GM19395 (cell line): ENCODE measurements at regions not wholly inside any gene's neighbourhood (a gene's known extent, or its start where the extent isn't known, plus 50 kb on each side); places are given as distances from the start of the nearest gene placed in this dataset.

Experiments used
- ATAC-seq: cut with Tn5 transposase; IDR thresholded peaks from one replicate; pipeline ENCODE4 v1.9.1; 2021; ENCODE audit warnings: mild to moderate bottlenecking, moderate library complexity; ENCODE audit not compliant: unreplicated experiment

DNA sequence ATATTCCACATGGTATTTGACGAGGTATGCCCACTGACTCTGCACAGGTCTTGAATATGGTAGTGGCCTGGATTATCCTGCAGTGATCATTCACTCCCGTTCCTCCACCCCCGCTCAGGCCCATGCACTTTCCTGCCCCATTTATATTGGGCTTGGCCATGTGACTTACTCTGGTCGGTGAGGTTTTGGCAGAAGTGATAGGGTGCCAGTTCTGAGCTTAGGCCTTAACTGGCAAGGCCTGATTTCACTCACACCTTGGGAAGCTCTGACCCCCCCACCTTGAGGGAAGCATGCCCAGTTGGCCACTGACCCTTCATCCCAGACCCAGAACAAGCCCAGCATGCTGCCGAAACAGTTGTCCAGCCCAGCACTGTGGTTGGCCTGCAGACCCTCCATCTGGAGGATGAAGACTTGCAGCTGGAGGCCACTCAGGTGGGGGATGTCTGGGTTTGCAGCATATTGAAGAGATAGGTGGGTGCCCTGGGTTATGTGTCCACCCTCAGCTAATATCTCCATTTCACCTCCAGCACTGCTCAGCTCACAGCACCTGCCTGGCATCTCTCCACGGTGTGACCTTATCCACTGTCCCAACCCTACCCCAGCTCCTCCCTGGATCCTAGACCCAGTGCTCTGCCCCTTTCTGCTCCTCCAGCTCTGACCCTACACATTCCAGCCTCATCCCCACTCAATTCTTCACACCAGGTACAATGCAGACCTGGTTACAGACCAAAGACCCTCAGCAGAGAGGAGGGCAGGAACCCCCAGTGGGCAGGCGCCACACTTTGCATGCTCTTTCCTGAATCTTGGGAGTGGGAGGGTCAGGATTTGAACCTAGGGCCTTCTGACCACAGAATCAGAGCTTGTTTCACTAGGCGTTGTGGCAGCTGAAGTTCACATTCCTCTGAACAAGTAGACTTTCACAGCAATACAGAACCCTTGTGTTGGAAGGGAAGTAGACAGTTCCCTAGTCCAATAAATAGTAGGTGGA lies 138.1 kb upstream of the CHST15 start:
- ATAC-seq = peak; percentile 60

DNA sequence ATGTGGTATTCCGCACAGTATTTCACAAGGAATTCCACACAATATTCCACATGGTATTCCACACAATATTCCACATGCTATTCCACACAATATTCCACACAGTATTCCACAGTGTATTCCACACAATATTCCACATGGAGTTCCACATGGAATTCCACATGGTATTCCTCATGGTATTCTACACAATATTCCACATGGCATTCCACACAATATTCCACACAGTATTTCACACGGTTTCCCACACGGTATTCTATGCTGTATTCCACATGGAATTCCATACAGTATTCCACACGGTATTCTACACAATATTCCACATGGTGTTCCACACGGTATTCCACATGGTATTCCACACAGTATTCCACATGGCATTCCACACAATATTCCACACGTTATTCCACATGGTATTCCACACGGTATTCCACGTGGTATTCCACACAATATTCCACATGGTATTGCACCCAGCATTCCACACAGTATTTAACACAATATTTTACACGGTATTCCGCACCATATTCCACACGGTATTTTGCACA lies 137.3 kb upstream of the CHST15 start:
- no peak for ATAC-seq

DNA sequence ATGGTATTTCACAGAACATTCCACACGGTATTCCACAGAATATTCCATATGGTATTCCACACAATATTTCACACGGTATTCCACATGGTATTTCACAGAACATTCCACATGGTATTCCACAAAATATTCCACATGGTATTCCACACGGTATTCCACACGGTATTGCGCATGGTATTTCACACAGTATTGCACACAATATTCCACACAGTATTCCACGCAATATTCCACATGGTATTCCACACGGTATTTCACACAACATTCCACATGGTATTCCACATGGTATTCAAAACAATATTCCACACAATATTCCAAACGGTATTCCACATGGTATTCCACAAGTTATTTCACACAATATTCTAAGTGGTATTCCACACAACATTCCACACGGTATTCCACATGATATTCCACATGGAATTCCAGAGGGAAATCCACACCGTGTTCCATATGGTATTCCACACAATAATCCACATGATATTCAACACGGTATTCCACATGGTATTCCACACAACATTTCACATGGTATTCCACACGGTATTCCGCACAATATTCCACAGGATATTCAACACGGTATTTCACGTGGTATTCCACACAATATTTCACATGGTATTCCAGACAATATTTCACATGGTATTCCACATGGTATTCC lies 136.7 kb upstream of the CHST15 start:
- ATAC-seq = no peak

DNA sequence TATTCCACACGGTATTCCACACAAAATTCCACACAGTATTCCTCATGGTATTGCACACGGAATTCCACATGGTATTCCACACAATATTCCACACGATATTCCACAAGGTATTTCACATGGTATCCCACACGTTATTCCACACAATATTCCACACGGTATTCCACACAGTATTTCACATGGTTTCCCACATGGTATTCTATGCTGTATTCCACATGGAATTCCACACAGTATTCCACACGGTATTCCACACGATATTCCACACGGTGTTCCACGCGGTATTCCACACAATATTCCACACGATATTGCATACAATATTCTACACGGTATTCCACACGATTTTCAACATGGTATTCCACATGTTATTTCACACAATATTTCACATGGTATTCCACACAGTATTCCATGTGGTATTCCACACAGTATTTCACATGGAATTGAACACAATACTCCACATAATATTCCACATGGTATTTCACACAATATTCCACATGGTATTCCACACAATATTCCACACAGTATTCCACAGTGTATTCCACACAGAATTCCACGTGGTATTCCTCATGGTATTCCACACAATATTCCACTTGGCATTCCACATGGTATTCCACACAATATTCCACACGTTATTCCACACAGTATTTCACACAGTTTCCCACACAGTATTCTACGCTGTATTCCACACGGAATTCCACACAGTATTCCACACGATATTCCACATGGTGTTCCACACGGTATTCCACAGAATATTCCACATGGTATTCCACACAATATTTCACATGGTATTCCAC lies 136.0 kb upstream of the CHST15 start:
- ATAC-seq = no peak

DNA sequence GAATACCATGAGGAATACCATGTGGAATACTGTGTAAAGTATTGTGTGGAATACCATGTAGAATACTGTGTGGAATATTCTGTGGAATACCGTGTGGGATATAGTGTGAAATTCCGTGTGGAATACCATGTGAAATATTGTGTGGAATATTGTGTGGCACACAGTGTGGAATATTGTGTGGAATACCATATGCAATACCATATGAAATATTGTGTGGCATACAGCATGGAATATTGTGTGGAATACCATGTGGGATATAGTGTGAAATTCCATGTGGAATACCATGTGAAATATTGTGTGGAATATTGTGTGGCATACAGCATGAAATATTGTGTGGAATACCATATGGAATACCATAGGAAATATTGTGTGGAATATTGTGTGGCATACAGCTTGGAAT lies 135.1 kb upstream of the CHST15 start:
- ATAC-seq = no peak

DNA sequence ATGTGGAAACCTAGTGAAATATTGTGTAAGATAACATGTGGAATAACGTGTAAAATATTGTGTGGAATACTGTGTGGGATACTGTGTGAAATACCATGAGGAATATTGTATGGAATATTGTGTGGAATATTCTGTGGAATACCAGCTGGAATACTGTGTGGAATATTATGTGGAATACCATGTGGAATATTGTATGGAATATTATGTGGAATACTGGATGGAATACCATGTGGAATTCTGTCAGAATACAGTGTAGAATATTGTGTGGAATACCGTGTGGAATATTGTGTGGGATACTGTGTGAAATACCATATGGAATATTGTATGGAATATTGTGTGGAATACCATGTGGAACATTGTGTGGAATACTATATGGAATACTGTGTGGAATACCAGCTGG lies 134.6 kb upstream of the CHST15 start:
- ATAC-seq = no peak

DNA sequence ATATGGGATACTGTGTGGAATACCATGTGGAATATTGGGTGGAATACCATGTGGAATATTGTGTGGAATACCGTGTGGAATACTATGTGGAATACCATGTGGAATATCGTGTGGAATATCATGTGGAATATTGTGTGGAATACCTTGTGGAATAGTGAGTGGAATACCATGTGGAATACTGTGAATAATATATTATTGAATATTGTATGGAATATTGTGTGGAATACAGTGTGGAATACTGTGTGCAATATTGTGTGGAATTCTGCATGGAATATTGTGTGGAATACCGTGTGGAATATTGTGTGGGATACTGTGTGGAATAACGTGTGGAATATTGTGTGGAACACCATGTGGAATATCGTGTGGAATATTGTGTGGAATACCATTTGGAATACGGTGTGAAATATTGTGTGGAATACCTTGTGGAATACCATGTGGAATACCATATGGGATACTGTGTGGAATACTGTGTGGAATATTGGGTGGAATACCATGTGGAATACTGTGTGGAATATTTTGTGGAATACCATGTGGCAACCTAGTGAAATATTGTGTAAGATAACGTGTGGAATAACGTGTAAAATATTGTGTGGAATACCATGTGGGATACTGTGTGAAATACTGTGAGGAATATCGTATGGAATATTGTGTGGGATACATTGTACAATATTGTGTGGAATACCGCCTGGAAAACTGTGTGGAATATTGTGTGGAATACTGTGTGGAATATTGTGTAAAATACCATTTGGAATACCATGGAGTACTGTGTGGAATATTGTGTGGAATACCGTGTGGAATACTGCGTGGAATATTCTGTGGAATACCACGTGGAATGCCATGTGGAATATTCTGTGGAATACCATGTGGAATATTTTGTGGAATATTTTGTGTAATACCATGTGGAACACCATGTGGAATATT lies 133.9 kb upstream of the CHST15 start:
- no peak for ATAC-seq

DNA sequence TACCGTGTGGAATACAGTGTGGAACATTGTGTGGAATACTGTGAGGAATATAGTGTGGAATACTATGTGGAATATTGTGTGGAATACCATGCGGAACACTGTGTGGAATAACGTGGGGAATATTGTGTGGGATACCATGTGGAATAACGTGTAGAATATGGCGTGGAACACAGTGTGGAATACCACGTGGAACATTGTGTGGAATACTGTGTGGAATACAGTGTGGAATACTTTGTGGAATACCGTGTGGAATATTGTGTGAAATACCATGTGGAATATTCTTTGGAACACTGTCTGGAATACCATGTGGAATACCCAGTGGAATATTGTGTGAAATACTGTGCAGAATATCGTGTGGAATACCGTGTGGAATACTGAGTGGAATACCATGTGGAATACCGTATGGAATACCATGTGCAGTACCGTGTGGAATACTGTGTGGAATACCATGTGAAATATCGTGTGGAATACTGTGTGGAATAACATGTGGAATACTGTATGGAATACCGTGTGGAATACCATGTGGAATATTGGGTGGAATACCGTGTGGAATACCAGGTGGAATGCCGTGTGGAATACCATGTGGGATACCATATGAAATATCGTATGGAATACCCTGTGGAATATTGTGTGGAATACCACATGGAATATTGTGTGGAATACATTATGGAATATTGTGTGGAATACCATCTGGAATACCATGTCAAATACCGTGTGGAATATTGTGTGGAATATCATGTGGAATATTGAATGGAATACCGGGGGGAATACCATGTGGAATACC lies 133.1 kb upstream of the CHST15 start:
- no peak for ATAC-seq

DNA sequence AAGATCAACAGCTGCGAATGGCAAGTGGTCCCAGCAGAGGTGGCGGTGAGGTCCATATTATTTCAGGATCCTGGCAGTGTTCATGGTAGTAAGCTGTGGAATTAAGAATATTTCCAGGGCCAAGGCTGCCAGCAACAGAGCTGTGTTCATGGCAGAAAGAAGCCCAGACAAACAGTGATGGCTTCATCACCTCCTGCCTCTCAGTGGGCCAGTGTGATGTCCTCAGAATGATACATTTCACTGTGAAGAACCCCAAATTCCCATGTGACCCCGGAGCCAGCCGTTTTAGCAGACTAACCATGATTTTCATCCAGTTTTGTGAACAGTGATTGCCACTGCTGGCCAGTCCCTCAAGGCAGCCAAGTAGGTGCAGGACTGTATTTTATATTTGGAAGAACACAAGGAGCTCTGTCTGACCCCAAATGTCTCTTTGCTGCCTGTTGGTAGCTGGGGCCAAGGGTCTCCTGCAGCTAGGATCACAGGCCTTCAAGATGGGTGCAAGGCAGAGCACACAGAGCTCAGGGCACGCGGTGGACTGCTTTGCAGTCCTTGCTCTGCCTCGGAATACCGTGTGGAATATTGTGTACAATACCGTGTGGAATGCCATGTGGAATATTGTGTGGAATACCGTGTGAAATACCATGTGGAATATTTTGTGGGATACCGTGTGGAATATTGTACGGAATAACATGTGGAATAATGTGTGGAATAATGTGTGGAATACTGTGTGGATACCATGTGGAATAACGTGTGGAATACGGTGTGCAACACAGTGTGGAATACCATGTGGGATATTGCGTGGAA lies 132.3 kb upstream of the CHST15 start:
- no peak for ATAC-seq

DNA sequence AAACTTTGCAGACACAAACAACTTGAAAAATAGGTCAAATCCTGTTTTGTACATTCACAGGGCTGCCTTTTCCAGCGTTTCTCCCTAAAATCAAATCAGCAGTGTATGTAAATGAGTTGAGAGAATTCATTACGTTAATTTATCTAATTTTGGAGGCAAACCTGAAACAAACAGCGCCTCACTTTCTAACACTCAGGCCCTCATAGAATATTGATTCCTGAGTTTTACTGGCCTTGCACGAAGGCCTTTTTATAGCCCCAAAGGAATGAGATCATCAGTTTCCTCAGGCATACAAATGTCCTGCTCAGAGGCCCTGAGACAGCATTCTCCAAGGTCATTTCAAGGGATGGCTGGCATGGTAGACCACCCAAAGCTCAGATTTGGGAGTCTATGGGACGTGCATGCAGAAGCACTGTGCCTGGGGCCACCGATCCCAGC lies 131.7 kb upstream of the CHST15 start:
- ATAC-seq = no peak

DNA sequence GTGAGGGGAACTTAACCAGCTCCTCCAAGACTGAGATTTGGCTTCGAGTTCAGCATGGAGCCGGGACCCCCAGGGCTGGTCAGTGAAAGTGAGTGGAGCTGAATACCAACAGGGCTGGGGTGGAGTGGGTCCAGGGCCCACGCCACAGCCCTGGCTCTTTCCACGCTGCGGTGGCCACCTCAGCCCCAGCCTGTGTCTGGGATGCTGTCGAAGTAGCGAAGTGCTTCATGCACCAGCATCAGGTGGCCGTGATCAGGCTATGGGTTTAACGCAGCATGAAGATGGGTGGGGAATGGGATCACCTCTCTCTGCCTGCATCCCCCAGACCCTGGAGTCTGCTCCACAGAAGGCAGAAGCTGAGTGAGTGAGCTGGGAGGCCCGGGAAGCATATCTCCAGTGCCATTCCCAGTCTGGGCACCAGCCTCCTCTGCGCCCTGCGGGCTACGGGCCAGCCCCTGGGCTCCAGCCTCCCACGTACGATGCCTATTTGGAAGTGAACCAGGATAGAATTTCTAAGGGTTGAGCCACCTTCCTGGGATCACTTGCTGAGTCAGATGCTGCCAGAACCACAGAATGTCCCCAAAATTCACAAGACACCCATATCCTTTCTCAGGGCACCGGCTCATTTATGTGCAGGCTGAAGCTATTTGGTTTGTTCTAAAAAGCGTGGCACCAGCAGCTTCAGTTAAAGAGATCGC lies 131.1 kb upstream of the CHST15 start:
- no peak for ATAC-seq

DNA sequence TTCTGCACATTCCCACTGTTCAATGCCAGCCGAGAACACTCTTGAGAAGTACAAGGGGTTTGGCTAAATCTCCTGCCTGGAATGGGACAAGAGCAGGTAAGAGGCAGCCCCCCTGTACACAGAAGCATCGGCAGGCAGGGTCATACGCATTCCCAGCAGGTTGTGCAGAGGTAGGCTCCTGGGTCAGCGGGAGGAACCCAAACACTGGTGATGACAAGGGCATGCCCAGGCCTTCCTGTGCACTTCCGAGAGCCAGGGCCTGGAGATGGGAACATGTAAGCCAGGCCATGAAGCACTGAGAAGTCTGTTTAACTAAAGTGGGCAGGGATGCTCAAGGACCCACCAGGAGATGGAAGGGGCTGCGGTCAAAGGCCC lies 130.3 kb upstream of the CHST15 start:
- ATAC-seq = no peak

DNA sequence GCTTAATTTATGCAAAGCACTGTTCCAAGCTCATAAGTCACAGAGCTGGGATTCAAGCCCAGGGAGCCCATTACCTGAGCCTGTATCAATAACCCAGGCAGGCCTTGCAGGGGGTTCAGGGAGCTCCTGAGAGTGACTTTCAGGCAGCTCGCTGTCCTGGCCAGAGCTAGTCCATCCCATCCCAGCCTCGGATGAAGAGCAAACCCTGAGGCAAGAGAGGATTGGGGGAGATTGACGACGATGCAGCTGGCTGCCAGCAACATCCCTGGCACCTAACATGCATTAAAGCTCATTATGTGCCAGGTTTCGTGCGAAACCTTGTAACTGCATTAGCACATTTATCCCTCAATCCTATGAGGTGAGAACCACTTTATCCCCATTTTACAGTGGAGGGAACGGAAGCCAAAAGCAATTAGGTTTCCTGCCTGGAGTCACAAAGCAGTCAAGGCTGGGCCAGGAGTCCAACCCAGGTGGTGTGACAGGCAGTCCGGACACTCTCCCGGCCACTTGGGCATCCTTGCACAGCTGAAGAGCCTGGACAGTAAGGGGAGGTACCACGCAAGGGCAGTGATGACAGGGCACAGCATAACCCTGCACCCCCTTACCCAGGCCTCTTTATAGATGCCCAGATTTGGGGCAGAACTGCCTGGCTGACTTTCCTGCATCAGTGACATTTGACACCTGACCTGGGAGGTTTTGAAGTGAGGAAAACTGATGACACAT lies 129.8 kb upstream of the CHST15 start:
- ATAC-seq = no peak

DNA sequence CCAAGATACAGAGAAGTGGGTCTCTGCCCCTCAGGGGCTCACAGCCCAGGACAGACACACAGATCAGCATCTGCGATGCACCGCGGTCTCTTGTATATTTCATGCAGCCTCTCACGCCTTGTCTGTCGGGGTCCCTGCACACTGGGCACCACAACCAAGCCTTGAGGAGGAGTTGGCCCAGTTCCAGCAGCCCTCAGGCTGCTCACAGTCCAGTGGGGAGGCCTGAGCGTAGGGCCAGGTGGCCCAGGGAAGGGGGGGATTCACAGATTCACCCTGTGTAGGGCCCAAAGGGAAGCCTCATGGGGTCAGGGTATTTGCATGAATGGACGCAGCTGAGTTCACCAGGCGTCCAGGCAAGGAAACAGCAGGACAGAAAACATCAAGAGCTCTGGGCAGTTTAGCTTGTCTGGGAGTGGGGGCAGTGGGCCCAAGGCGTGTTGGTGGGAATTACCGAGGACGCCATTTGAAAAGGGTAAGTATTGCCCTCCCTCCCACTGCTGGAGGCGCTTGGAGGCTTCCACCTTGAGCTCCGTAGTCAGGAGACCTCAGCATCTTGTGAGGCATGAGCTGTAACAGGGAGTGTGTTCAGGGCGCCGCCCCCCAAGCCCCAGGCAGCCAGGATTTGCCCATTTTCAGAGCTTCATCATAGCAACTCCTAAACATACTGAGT lies 129.1 kb upstream of the CHST15 start:
- ATAC-seq = peak; percentile 30

DNA sequence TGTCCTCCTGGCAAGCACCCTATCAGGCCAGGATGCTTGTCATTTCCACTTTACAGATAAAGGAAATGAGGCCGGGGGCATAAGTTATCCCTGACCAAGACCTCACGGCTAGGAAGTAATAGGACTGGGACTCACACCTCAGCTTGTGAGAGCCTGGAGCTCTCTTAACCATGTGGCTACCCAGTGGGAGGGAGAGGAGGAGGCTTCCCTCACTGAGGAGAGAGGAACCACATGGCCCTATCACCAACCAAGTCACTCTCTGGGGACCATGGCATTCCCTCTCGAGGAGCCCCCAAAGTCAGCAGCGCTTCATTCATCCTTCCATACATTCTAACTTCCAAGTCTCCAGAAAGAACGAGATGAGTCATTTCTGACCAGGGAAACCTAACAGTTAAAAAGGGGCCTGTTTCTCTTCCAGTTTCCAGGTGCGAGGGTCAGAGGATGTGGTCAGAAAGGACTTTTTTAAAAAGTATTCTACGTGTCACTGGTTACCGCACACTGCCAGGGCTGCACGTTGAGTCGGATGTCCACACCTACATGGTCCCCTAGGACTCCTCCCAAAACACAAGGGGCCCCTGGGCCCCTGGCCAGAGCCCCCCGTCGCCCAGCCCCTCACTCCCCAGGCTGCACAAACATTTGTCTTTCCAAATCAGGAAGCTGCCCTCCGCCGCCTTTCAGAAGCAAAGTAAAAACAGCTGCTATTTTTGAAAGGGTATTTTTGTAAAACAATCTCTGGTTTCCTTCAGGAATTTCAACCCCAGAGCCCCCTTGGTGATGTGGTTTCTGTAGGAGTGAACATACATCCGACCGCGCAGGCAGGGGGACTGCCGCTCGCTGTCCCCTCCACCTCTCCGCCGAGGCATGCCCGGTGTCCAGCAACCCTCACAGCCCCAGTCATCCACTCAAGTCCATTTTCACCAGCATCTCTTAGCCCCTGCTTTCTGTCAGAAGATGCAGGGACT lies 128.2 kb upstream of the CHST15 start:
- ATAC-seq = peak; percentile 67

DNA sequence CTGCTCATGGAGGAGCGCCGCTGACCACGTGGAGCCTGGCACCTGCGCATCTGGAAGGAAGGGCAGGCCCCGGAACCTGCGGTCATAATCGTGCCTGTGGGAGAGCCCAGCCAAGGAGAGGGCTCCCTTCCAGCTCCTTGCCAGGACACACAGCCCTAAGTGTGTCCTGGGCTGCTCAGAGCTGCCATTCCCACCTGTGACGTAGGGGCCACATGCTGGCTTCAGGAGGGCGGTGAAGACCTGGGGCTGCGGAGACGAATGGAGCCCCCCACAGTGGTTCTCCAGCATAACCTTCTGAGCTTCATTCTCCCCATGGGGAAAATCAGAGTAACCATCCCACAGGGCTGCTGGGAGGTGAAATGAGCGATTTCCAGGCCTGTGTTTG lies 127.6 kb upstream of the CHST15 start:
- ATAC-seq = no peak
